CD4-positive, alpha-beta T cell treated with Interleukin-15 for 4 hours (primary cell): ENCODE measurements at regions not wholly inside any gene's neighbourhood (a gene's known extent, or its start where the extent isn't known, plus 50 kb on each side); places are given as distances from the start of the nearest gene placed in this dataset.
A peak's percentile ranks its signal among the peaks of the same experiment; 100 is the strongest.

Experiments
- DNase-seq: peaks from one replicate; pipeline ENCODE4 v3.0.0-alpha.2; 2020; ENCODE audit warnings: low spot score

- DNase-seq, result no peak
Observed at GRCh38 chr11:18878211-18878610, 61.0 kb downstream of the MRGPRX1 start.

- no peak for DNase-seq
Observed at GRCh38 chr11:18865951-18866350, 73.3 kb downstream of the MRGPRX1 start.

- DNase-seq, result no peak
Observed at GRCh38 chr11:18865261-18865660, 73.7 kb upstream of the PTPN5 start.

GRCh38 chr11:18853086-18853720, 61.6 kb upstream of the PTPN5 start:
- DNase-seq, result no peak

- DNase-seq, result no peak
Observed at GRCh38 chr11:18849406-18849805, 57.8 kb upstream of the PTPN5 start.

- peak; percentile 6 for DNase-seq
Observed at GRCh38 chr11:18844753-18845367, 53.3 kb upstream of the PTPN5 start.
